ENCODE measurements at regions not wholly inside any gene's neighbourhood (a gene's known extent, or its start where the extent isn't known, plus 50 kb on each side); places are given as distances from the start of the nearest gene placed in this dataset.

DNA sequence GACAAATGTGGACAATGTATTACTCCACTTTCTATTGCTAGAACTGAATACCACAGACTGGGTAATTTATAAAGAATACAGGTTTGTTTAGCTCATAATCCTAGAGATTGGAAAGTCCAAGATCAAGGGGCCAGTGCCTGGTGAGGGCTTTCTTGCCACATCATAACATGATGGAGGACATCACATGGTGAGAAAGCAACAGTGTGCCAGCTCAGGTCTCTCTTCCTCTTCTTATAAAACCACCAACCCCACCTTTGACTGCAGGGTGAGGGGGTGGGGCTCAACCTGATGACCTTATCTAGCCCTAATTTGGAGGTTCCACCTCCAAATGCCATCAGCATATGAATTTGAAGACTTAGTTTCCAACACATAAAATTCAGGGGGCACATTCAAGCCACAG is 105.7 kb upstream of the CXorf66 start:
- TF ChIP-seq POLR2A (IDR thresholded peaks at IDR 0.05): no peak
- TF ChIP-seq, protein P1, sequence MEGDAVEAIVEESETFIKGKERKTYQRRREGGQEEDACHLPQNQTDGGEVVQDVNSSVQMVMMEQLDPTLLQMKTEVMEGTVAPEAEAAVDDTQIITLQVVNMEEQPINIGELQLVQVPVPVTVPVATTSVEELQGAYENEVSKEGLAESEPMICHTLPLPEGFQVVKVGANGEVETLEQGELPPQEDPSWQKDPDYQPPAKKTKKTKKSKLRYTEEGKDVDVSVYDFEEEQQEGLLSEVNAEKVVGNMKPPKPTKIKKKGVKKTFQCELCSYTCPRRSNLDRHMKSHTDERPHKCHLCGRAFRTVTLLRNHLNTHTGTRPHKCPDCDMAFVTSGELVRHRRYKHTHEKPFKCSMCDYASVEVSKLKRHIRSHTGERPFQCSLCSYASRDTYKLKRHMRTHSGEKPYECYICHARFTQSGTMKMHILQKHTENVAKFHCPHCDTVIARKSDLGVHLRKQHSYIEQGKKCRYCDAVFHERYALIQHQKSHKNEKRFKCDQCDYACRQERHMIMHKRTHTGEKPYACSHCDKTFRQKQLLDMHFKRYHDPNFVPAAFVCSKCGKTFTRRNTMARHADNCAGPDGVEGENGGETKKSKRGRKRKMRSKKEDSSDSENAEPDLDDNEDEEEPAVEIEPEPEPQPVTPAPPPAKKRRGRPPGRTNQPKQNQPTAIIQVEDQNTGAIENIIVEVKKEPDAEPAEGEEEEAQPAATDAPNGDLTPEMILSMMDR (IDR thresholded peaks at IDR 0.05 in 8 of 11, conservative IDR thresholded peaks at IDR 0.05 in 3 of 11): no peak

All from spleen (tissue), 7 donors.